Neuronal stem cell (in vitro differentiated cells): ENCODE measurements at regions not wholly inside any gene's neighbourhood (a gene's known extent, or its start where the extent isn't known, plus 50 kb on each side); places are given as distances from the start of the nearest gene placed in this dataset.
"Not testable (repeated sequence)": the region's sequence is repeated elsewhere in the genome, so short reads cannot be mapped to it uniquely, and the experiment has no call there.

Experiments
- DNase-seq: peaks from one replicate; pipeline ENCODE4 v3.0.0-alpha.2; 2013; ENCODE audit warnings: low spot score
- H2AFZ ChIP-seq: one replicate; pipeline ENCODE4 v1.6.1; 2013; ENCODE audit warnings: mild to moderate bottlenecking, low read length, inconsistent platforms
- H2AK5ac ChIP-seq: 2 replicates; pipeline ENCODE4 v1.6.1; 2013; ENCODE audit warnings: low read depth, mild to moderate bottlenecking, inconsistent platforms, low read length, moderate library complexity, mixed read lengths
- H2BK120ac ChIP-seq: 2 replicates; pipeline ENCODE4 v1.6.1; 2013; ENCODE audit warnings: low read depth, mild to moderate bottlenecking, inconsistent platforms, low read length, moderate library complexity, mixed read lengths
- H2BK12ac ChIP-seq: one replicate; pipeline ENCODE4 v1.6.1; 2013; ENCODE audit warnings: low read length, inconsistent platforms
- H2BK15ac ChIP-seq: 2 replicates; pipeline ENCODE4 v1.6.1; 2013; ENCODE audit warnings: mild to moderate bottlenecking, low read length, inconsistent platforms, mixed read lengths
- H2BK5ac ChIP-seq: one replicate; pipeline ENCODE4 v1.6.1; 2013; ENCODE audit warnings: inconsistent platforms, mild to moderate bottlenecking, low read length, moderate library complexity
- H3K14ac ChIP-seq: one replicate; pipeline ENCODE4 v1.6.1; 2013; ENCODE audit warnings: low read length, inconsistent platforms
- H3K18ac ChIP-seq: 2 replicates; pipeline ENCODE4 v1.6.1; 2013; ENCODE audit warnings: low read length, inconsistent platforms
- H3K23ac ChIP-seq: 2 replicates; pipeline ENCODE4 v1.6.1; 2013; ENCODE audit warnings: low read depth, mild to moderate bottlenecking, mixed read lengths, low read length, inconsistent platforms; ENCODE audit not compliant: poor library complexity
- H3K27ac ChIP-seq: replicated peaks from 3 replicates; pipeline ENCODE4 v1.5.1; 2013; ENCODE audit warnings: low read length, inconsistent platforms
- H3K27me3 ChIP-seq, 3 experiments: 2 replicates each; pipeline ENCODE4 v1.6.1; 2013; ENCODE audit warnings: low read length in 3 of 3, mild to moderate bottlenecking in 2 of 3, inconsistent platforms in 1 of 3, low read depth in 1 of 3, mixed read lengths in 1 of 3, moderate library complexity in 1 of 3; ENCODE audit not compliant: control insufficient read depth in 3 of 3, insufficient read depth in 3 of 3
- H3K36me3 ChIP-seq, 2 donors: replicated peaks in 1 of 2; 2 replicates each; pipeline ENCODE4 v1.6.1; 2013; ENCODE audit warnings: low read length in 2 of 2; ENCODE audit not compliant: control insufficient read depth in 2 of 2, insufficient read depth in 2 of 2
- H3K4ac ChIP-seq: 2 replicates; pipeline ENCODE4 v1.6.1; 2013; ENCODE audit warnings: inconsistent platforms, mild to moderate bottlenecking, low read length, moderate library complexity
- H3K4me1 ChIP-seq, 2 donors: 1 replicate in 1 of 2; 2 replicates in 1 of 2; pipeline ENCODE4 v1.6.1; 2013; ENCODE audit warnings: low read length in 2 of 2, low read depth in 1 of 2; ENCODE audit not compliant: control insufficient read depth in 2 of 2, insufficient read depth in 1 of 2
- H3K4me2 ChIP-seq: one replicate; pipeline ENCODE4 v1.6.1; 2013; ENCODE audit warnings: mild to moderate bottlenecking, low read length, inconsistent platforms; ENCODE audit not compliant: insufficient read depth, poor library complexity, severe bottlenecking
- H3K4me3 ChIP-seq, 2 donors: 2 replicates each; pipeline ENCODE4 v1.5.1; 2013; ENCODE audit warnings: low read length in 2 of 2, mild to moderate bottlenecking in 2 of 2, inconsistent platforms in 1 of 2, moderate library complexity in 1 of 2
- H3K79me1 ChIP-seq: one replicate; pipeline ENCODE4 v1.6.1; 2013; ENCODE audit warnings: low read depth, mild to moderate bottlenecking, inconsistent platforms, low read length, moderate library complexity
- H3K9ac ChIP-seq: one replicate; pipeline ENCODE4 v1.6.1; 2013; ENCODE audit warnings: mild to moderate bottlenecking, low read depth, low read length, inconsistent platforms; ENCODE audit not compliant: poor library complexity
- H3K9me3 ChIP-seq, 2 donors: replicated peaks in 1 of 2; 2 replicates each; pipeline versions ENCODE3 to v1.6.1; 2013; ENCODE audit warnings: low read length in 2 of 2, mild to moderate bottlenecking in 2 of 2, inconsistent platforms in 1 of 2, low read depth in 1 of 2, mixed read lengths in 1 of 2, moderate library complexity in 1 of 2; ENCODE audit not compliant: control insufficient read depth in 2 of 2, insufficient read depth in 1 of 2
- H4K8ac ChIP-seq: one replicate; pipeline ENCODE4 v1.6.1; 2013; ENCODE audit warnings: low read depth, mild to moderate bottlenecking, inconsistent platforms, low read length, moderate library complexity
- H4K91ac ChIP-seq: one replicate; pipeline ENCODE4 v1.6.1; 2013; ENCODE audit warnings: low read length, low read depth, mild to moderate bottlenecking, inconsistent platforms; ENCODE audit not compliant: poor library complexity
- WGBS, 2 donors: extraction: QIAGEN DNeasy Blood & Tissue Kit; methylation state at CpG; one replicate each; pipeline ENCODE4 v1.1.7; 2013; ENCODE audit warnings: missing lambda C conversion rate in 2 of 2, mixed read lengths in 1 of 2; ENCODE audit not compliant: insufficient read length in 2 of 2, insufficient replicate concordance in 1 of 2; ENCODE audit errors: extremely low coverage in 2 of 2; 5-methylcytosine and 5-hydroxymethylcytosine counted together

- H3K4me1 ChIP-seq: no peaks in the 10 kb centered on the region
- no peaks in the 10 kb centered on the region for H3K9me3 ChIP-seq
- H3K27ac ChIP-seq: no peak overlapping the region
- H3K4ac ChIP-seq: no peak overlapping the region
- H3K27me3 ChIP-seq: no peaks in the 10 kb centered on the region
- H3K14ac ChIP-seq: no peak overlapping the region
- H3K9ac ChIP-seq: no peak overlapping the region
- H2BK15ac ChIP-seq: no peak overlapping the region
- no peak overlapping the region for H3K4me2 ChIP-seq
- H2BK5ac ChIP-seq: no peak overlapping the region
- no peak overlapping the region for H4K91ac ChIP-seq
- no peak overlapping the region for H3K4me3 ChIP-seq
- H2BK120ac ChIP-seq: no peak overlapping the region
- peak; percentile 14 for DNase-seq
- H3K18ac ChIP-seq: no peak overlapping the region
- WGBS, 2 donors: no CpG with 5 or more reads among the region's 5 CpGs
- H2BK12ac ChIP-seq: no peak overlapping the region
- no peaks in the 10 kb centered on the region for H3K36me3 ChIP-seq
- no peak overlapping the region for H3K23ac ChIP-seq
- no peak overlapping the region for H2AK5ac ChIP-seq
- H2AFZ ChIP-seq: peak overlapping the region; percentile 61
- no peaks in the 10 kb centered on the region for H3K79me1 ChIP-seq
- H4K8ac ChIP-seq: no peak overlapping the region
Observed at GRCh38 chr14:83071888-83072501, 1538.3 kb upstream of the SEL1L start.

GRCh38 chr14:83085136-83085535 lies 1551.5 kb upstream of the SEL1L start:
- Histone ChIP-seq H3K23ac (no peak overlapping the region), H3K4me1 (no peaks in the 10 kb centered on the region), H3K4me2 (no peak overlapping the region), H3K4me3 (no peak overlapping the region), H3K27me3 (no peaks in the 10 kb centered on the region), H3K9me3 (no peaks in the 10 kb centered on the region), H2AK5ac (no peak overlapping the region), H2AFZ (no peak overlapping the region), H4K91ac (no peak overlapping the region), H2BK5ac (no peak overlapping the region), H3K9ac (no peak overlapping the region), H3K14ac (no peak overlapping the region), H4K8ac (no peak overlapping the region), H2BK12ac (no peak overlapping the region), H2BK120ac (no peak overlapping the region), H2BK15ac (no peak overlapping the region), H3K36me3 (no peaks in the 10 kb centered on the region), H3K18ac (no peak overlapping the region), H3K79me1 (no peaks in the 10 kb centered on the region), H3K27ac (no peak overlapping the region), H3K4ac (no peak overlapping the region)
- no peak for DNase-seq
- WGBS, 2 donors: no CpG with 5 or more reads among the region's 4 CpGs

- H3K4me3 ChIP-seq: no peak overlapping the region
- no peaks in the 10 kb centered on the region for H3K79me1 ChIP-seq
- H2BK12ac ChIP-seq: no peak overlapping the region
- H3K4me2 ChIP-seq: no peak overlapping the region
- H3K27me3 ChIP-seq: no peaks in the 10 kb centered on the region
- no peak overlapping the region for H2BK5ac ChIP-seq
- H2AK5ac ChIP-seq: no peak overlapping the region
- no peak overlapping the region for H3K23ac ChIP-seq
- H2BK15ac ChIP-seq: no peak overlapping the region
- no peak for DNase-seq
- H2BK120ac ChIP-seq: no peak overlapping the region
- H3K9ac ChIP-seq: no peak overlapping the region
- no peak overlapping the region for H3K14ac ChIP-seq
- no peaks in the 10 kb centered on the region for H3K4me1 ChIP-seq
- no peak overlapping the region for H3K4ac ChIP-seq
- no peak overlapping the region for H3K18ac ChIP-seq
- no peak overlapping the region for H4K91ac ChIP-seq
- no CpG with 5 or more reads among the region's 1 CpG for WGBS, 2 donors
- H4K8ac ChIP-seq: no peak overlapping the region
- H3K27ac ChIP-seq: no peak overlapping the region
- no peaks in the 10 kb centered on the region for H3K9me3 ChIP-seq
- no peak overlapping the region for H2AFZ ChIP-seq
- no peaks in the 10 kb centered on the region for H3K36me3 ChIP-seq
Observed at GRCh38 chr14:83085725-83086124, 1552.1 kb upstream of the SEL1L start.

- not testable (repeated sequence) for H4K91ac ChIP-seq, DNase-seq, H2BK120ac ChIP-seq, H2BK15ac ChIP-seq, H3K4me1 ChIP-seq, H3K27ac ChIP-seq, H3K18ac ChIP-seq, H3K9ac ChIP-seq, H3K36me3 ChIP-seq, H3K79me1 ChIP-seq, H3K9me3 ChIP-seq, H2AFZ ChIP-seq, H2BK5ac ChIP-seq, H2AK5ac ChIP-seq, H3K23ac ChIP-seq, H3K27me3 ChIP-seq, H3K14ac ChIP-seq, H3K4me2 ChIP-seq, H4K8ac ChIP-seq, H3K4me3 ChIP-seq, H3K4ac ChIP-seq, H2BK12ac ChIP-seq
- WGBS, 2 donors: no CpG with 5 or more reads among the region's 47 CpGs
Observed at GRCh38 chr14:83091991-83092956, 1558.6 kb upstream of the SEL1L start.
